ENCODE measurements at regions not wholly inside any gene's neighbourhood (a gene's known extent, or its start where the extent isn't known, plus 50 kb on each side); places are given as distances from the start of the nearest gene placed in this dataset.

- TF ChIP-seq CTCF (conservative IDR thresholded peaks at IDR 0.05 in 1 of 2, IDR thresholded peaks at IDR 0.05 in 1 of 2; ENCODE audit: extremely low read depth in 1 of 2, insufficient read depth in 1 of 2, low read depth in 1 of 2, low read length in 2 of 2) = no peak
- TF ChIP-seq EZH2 (IDR thresholded peaks at IDR 0.05; ENCODE audit: borderline replicate concordance, low read length) = no peak
Measured at GRCh38 chr9:109602987-109603386, 104.9 kb upstream of the PTPN3 start.
